ENCODE measurements at regions not wholly inside any gene's neighbourhood (a gene's known extent, or its start where the extent isn't known, plus 50 kb on each side); places are given as distances from the start of the nearest gene placed in this dataset.

DNA sequence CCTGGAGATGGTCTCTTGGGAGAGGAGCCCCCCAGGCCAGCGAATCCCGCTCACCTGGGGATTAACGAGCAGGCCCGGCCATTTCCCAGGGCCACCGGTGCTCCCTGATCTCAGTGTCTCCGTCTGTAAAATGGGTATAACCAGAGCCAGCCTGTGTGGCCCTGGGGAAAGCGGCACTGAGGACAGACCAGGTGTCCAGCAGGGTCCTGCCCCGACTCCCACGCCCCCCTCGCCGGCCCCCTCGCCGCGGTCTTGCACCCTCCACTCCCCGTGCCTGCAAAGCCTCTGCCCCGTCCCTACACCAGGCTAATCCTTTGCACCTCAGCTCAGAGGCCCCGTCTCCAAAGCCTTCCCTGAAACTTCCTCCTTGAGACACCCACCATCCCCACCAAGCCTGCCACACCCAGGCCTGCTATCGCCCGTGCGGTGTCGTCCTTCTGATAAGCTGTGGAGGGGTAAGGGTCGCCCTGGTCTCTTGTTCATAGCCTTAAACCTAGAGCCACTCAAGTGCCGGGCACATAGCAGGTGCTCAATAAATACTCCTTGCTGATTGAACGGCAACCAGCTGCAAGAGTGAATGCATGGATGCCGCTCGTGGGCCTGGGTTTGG lies 259.1 kb downstream of the C16orf95 start:
- no peaks in the 10 kb centered on the region for H3K36me3 ChIP-seq (ENCODE audit: control insufficient read depth, insufficient read depth, low read length)

DNA sequence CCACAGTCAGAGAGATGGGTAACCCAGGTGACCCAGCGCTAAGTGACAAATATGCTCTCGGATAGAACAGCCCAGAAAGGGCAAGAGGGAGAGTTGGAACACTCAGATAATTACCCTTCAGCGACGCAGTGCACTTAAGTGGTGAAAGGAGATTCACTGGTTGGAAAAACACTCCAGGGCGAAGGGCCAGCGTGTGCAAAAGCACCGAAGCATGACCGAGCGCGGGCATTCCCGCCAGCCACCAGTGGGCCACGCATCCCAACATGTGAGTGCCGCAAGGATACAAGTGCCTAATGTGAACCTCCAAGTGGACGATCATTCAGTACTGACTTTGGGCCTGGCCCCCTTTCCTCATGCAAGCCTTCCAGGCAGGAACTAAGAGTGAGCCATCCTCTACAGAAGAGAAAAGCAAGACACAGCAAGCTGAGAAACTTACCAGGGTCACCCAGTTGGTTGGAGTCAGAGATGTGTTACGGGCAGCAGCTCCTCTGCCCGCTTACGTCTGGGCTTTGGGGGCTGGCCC lies 258.4 kb downstream of the C16orf95 start:
- Histone ChIP-seq H3K79me2 (ENCODE audit: control insufficient read depth, insufficient read depth, low read length) (no peaks in the 10 kb centered on the region), H3K4me3 (replicated peaks in 1 of 4; ENCODE audit: control extremely low read depth in 1 of 4, insufficient read depth in 1 of 4, low read depth in 3 of 4, low read length in 4 of 4) (no peak overlapping the region), H3K4me2 (ENCODE audit: extremely low read depth, insufficient read depth, low read length) (no peak overlapping the region), H3K4me1 (ENCODE audit: control insufficient read depth, extremely low read depth, insufficient read depth, low read length) (no peaks in the 10 kb centered on the region), H3K27me3 (ENCODE audit: control insufficient read depth, insufficient read depth, low read length) (no peaks in the 10 kb centered on the region), H4K20me1 (ENCODE audit: control insufficient read depth, extremely low read depth, insufficient read depth, low read length) (no peaks in the 10 kb centered on the region), H2AFZ (ENCODE audit: low read length) (no peak overlapping the region), H3K36me3 (ENCODE audit: control insufficient read depth, insufficient read depth, low read length) (no peaks in the 10 kb centered on the region), H3K9ac (ENCODE audit: insufficient read depth, low read length) (no peak overlapping the region), H3K27ac (ENCODE audit: insufficient read depth, low read length) (no peak overlapping the region), H3K9me3 (ENCODE audit: control insufficient read depth, insufficient read depth, low read depth, low read length) (no peaks in the 10 kb centered on the region)
- no peak for DNase-seq (ENCODE audit: low read depth in 2 of 2)
- no peak for TF ChIP-seq EZH2 (IDR thresholded peaks at IDR 0.05; ENCODE audit: low read length, missing control alignments)
- TF ChIP-seq CTCF (conservative IDR thresholded peaks at IDR 0.05 in 1 of 2, IDR thresholded peaks at IDR 0.05 in 1 of 2; ENCODE audit: low read depth in 1 of 2, low read length in 2 of 2), result no peak

More for the DNA sequence above, 259.1 kb downstream of the C16orf95 start:
- Histone ChIP-seq H2AFZ (ENCODE audit: low read length) (no peak overlapping the region), H3K27ac (ENCODE audit: insufficient read depth, low read length) (no peak overlapping the region), H3K4me3 (replicated peaks in 1 of 4; ENCODE audit: control extremely low read depth in 1 of 4, insufficient read depth in 1 of 4, low read depth in 3 of 4, low read length in 4 of 4) (no peak overlapping the region), H3K4me1 (ENCODE audit: control insufficient read depth, extremely low read depth, insufficient read depth, low read length) (no peaks in the 10 kb centered on the region), H3K27me3 (ENCODE audit: control insufficient read depth, insufficient read depth, low read length) (no peaks in the 10 kb centered on the region), H3K9me3 (ENCODE audit: control insufficient read depth, insufficient read depth, low read depth, low read length) (no peaks in the 10 kb centered on the region), H3K4me2 (ENCODE audit: extremely low read depth, insufficient read depth, low read length) (no peak overlapping the region), H4K20me1 (ENCODE audit: control insufficient read depth, extremely low read depth, insufficient read depth, low read length) (no peaks in the 10 kb centered on the region), H3K79me2 (ENCODE audit: control insufficient read depth, insufficient read depth, low read length) (no peaks in the 10 kb centered on the region), H3K9ac (ENCODE audit: insufficient read depth, low read length) (no peak overlapping the region)
- no peak for DNase-seq (ENCODE audit: low read depth in 2 of 2)
- TF ChIP-seq CTCF (conservative IDR thresholded peaks at IDR 0.05 in 1 of 2, IDR thresholded peaks at IDR 0.05 in 1 of 2; ENCODE audit: low read depth in 1 of 2, low read length in 2 of 2) (no peak), EZH2 (IDR thresholded peaks at IDR 0.05; ENCODE audit: low read length, missing control alignments) (no peak)

DNA sequence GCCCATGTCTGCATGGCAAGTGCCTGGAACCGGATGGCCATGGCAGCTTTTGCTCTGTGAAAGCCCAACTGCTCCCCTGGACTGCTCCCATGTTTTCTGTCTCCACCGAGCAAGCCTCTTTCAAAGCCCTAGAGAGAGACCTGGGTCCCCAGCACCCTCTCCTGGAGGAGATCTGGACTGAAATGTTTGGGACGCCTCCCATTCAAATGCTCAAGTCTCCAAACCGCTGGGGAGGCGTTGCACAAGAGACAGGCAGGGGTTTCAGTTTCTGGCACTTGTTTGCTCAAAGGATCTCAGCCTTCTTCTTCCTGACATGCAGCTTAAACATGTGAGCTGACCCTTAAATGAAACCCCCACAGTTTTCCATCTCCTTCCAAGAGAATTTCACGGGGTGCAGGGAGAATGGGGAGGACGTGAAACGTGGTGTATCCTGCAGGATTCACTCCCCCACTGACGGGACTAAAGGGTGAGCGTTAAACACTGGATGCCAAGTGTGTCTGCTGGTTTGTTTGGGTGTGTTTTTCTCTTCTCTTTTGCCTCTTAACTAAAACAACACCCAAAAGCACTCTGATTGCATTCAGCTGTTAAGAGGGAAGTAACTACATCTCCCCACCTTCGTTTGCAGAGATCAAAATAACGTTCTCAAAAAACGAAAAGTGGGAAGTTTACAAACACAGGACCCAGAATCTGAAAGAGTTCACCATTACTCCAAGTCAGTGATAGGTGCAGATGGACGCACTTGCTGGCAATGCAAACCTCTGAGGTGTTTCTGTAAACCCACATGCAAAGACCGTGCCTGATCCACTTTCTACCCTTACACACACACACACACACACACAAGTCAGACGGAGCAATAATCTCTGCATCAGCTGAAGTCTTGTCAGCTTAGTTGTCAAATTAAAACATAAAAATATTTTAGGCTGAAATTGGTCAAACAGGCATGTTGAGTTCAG lies 256.9 kb downstream of the C16orf95 start:
- Histone ChIP-seq H3K9ac (ENCODE audit: insufficient read depth, low read length) (no peak overlapping the region), H3K4me2 (ENCODE audit: extremely low read depth, insufficient read depth, low read length) (no peak overlapping the region), H3K36me3 (ENCODE audit: control insufficient read depth, insufficient read depth, low read length) (no peaks in the 10 kb centered on the region), H3K79me2 (ENCODE audit: control insufficient read depth, insufficient read depth, low read length) (no peaks in the 10 kb centered on the region), H4K20me1 (ENCODE audit: control insufficient read depth, extremely low read depth, insufficient read depth, low read length) (no peaks in the 10 kb centered on the region), H2AFZ (ENCODE audit: low read length) (no peak overlapping the region), H3K27ac (ENCODE audit: insufficient read depth, low read length) (no peak overlapping the region), H3K4me1 (ENCODE audit: control insufficient read depth, extremely low read depth, insufficient read depth, low read length) (no peaks in the 10 kb centered on the region), H3K4me3 (replicated peaks in 1 of 4; ENCODE audit: control extremely low read depth in 1 of 4, insufficient read depth in 1 of 4, low read depth in 3 of 4, low read length in 4 of 4) (peak overlapping the region in 2 of 4 experiments; percentile 12 to 46), H3K27me3 (ENCODE audit: control insufficient read depth, insufficient read depth, low read length) (no peaks in the 10 kb centered on the region), H3K9me3 (ENCODE audit: control insufficient read depth, insufficient read depth, low read depth, low read length) (no peaks in the 10 kb centered on the region)
- TF ChIP-seq CTCF (conservative IDR thresholded peaks at IDR 0.05 in 1 of 2, IDR thresholded peaks at IDR 0.05 in 1 of 2; ENCODE audit: low read depth in 1 of 2, low read length in 2 of 2), result peak; percentile 28 to 41
- TF ChIP-seq EZH2 (IDR thresholded peaks at IDR 0.05; ENCODE audit: low read length, missing control alignments), result no peak
- DNase-seq (ENCODE audit: low read depth in 2 of 2), result peak; percentile 63 to 83
